Kidney tubule cell (primary cell): ENCODE measurements at regions not wholly inside any gene's neighbourhood (a gene's known extent, or its start where the extent isn't known, plus 50 kb on each side); places are given as distances from the start of the nearest gene placed in this dataset.
A peak's percentile ranks its signal among the peaks of the same experiment; 100 is the strongest.
"Not testable (repeated sequence)": the region's sequence is repeated elsewhere in the genome, so short reads cannot be mapped to it uniquely, and the experiment has no call there.

ENCODE experiments used
- DNase-seq: peaks from one replicate; pipeline ENCODE4 v3.0.0-alpha.2; 2018; ENCODE audit warnings: low spot score

GRCh38 chr2:84132370-84132769 lies 326.7 kb downstream of the SUCLG1 start:
- no peak for DNase-seq

- no peak for DNase-seq
These were observed 327.7 kb downstream of the SUCLG1 start for GRCh38 chr2:84131278-84131830.

- no peak for DNase-seq
These were observed 330.1 kb downstream of the SUCLG1 start for GRCh38 chr2:84129018-84129417.

GRCh38 chr2:84127812-84128211 lies 331.3 kb downstream of the SUCLG1 start:
- not testable (repeated sequence) for DNase-seq

- DNase-seq = no peak
These were observed 332.6 kb downstream of the SUCLG1 start for GRCh38 chr2:84126530-84126929.

GRCh38 chr2:84126084-84126483 lies 333.0 kb downstream of the SUCLG1 start:
- no peak for DNase-seq

GRCh38 chr2:84116143-84116542 lies 342.9 kb downstream of the SUCLG1 start:
- DNase-seq = no peak

- no peak for DNase-seq
These were observed 343.8 kb downstream of the SUCLG1 start for GRCh38 chr2:84115173-84115857.

- not testable (repeated sequence) for DNase-seq
These were observed 355.1 kb downstream of the SUCLG1 start for GRCh38 chr2:84103816-84104527.

- no peak for DNase-seq
These were observed 356.8 kb downstream of the SUCLG1 start for GRCh38 chr2:84102274-84102673.

GRCh38 chr2:84088656-84089055 lies 370.4 kb downstream of the SUCLG1 start:
- no peak for DNase-seq

GRCh38 chr2:84085562-84085961 lies 373.5 kb downstream of the SUCLG1 start:
- no peak for DNase-seq

- DNase-seq = no peak
These were observed 374.2 kb downstream of the SUCLG1 start for GRCh38 chr2:84084856-84085255.

GRCh38 chr2:84083984-84084383 lies 375.1 kb downstream of the SUCLG1 start:
- no peak for DNase-seq

GRCh38 chr2:84078471-84078870 lies 380.6 kb downstream of the SUCLG1 start:
- no peak for DNase-seq

- DNase-seq = peak; percentile 32
These were observed 381.6 kb downstream of the SUCLG1 start for GRCh38 chr2:84077496-84077895.

- no peak for DNase-seq
These were observed 388.0 kb downstream of the SUCLG1 start for GRCh38 chr2:84071050-84071449.

- DNase-seq = no peak
These were observed 393.2 kb downstream of the SUCLG1 start for GRCh38 chr2:84065857-84066256.

- no peak for DNase-seq
These were observed 401.0 kb downstream of the SUCLG1 start for GRCh38 chr2:84057917-84058560.

- DNase-seq = no peak
These were observed 403.3 kb downstream of the SUCLG1 start for GRCh38 chr2:84055816-84056215.

- not testable (repeated sequence) for DNase-seq
These were observed 404.5 kb downstream of the SUCLG1 start for GRCh38 chr2:84054577-84054976.

- DNase-seq = no peak
These were observed 406.2 kb downstream of the SUCLG1 start for GRCh38 chr2:84052913-84053312.

GRCh38 chr2:84052043-84052442 lies 407.0 kb downstream of the SUCLG1 start:
- DNase-seq = no peak
